ENCODE measurements at regions not wholly inside any gene's neighbourhood (a gene's known extent, or its start where the extent isn't known, plus 50 kb on each side); places are given as distances from the start of the nearest gene placed in this dataset.

DNA sequence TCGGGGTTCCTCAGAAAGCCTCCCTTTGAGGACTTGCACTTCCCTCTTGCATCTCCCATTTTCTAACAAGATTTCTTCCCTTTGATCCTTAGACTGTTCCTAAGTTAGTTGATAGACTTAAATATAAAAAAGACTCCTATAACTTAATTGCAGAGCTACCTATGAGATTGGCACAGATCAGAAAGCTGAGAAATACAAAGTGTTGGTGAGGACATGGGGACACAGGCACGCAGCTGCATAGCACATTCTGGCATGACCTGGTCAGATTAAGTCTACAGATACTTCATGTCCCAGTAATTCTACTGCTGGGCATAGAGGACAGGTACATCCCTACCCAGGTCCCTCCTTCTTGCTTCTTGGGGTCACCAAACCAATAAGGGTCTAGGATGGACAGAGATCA, 141.7 kb upstream of the LHX5 start:
- no peak overlapping the region for H3K4me3 ChIP-seq (ENCODE audit: low read length)
- TF ChIP-seq ZNF274 (IDR thresholded peaks at IDR 0.05; ENCODE audit: low read depth, low read length) = no peak

GRCh38 chr12:113612793-113613192, 141.1 kb upstream of the LHX5 start:
- H3K4me3 ChIP-seq (ENCODE audit: low read length) = no peak overlapping the region
- no peak for TF ChIP-seq ZNF274 (IDR thresholded peaks at IDR 0.05; ENCODE audit: low read depth, low read length)

GRCh38 chr12:113612076-113612728, 140.5 kb upstream of the LHX5 start:
- no peak for TF ChIP-seq ZNF274 (IDR thresholded peaks at IDR 0.05; ENCODE audit: low read depth, low read length)
- H3K4me3 ChIP-seq (ENCODE audit: low read length) = no peak overlapping the region

DNA sequence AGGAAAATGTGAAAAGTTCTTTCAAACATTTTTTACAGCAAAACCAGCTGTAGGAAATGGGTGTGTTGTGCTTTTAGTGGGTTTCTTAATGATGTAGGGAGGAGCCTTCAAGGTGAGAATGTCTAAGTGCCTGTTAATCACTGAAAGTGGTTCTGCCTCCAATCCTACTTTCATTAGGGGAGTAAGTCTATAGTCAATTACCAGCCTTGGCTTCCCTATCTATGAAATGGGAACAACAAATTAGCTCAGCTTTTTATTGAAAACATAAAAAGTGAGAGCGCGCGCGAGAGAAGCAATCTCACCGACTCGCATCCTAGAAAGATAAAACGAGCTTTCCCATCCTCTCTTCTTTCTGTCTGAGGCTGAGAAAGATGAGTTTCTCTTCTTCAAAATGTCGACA, 140.0 kb upstream of the LHX5 start:
- H3K4me3 ChIP-seq (ENCODE audit: low read length) = no peak overlapping the region
- TF ChIP-seq ZNF274 (IDR thresholded peaks at IDR 0.05; ENCODE audit: low read depth, low read length) = no peak

- H3K4me3 ChIP-seq (ENCODE audit: low read length) = no peak overlapping the region
- no peak for TF ChIP-seq ZNF274 (IDR thresholded peaks at IDR 0.05; ENCODE audit: low read depth, low read length)
These were observed 139.0 kb upstream of the LHX5 start for GRCh38 chr12:113610698-113611097.

GRCh38 chr12:113609692-113610469, 138.2 kb upstream of the LHX5 start:
- TF ChIP-seq ZNF274 (IDR thresholded peaks at IDR 0.05; ENCODE audit: low read depth, low read length) = no peak
- H3K4me3 ChIP-seq (ENCODE audit: low read length) = no peak overlapping the region

DNA sequence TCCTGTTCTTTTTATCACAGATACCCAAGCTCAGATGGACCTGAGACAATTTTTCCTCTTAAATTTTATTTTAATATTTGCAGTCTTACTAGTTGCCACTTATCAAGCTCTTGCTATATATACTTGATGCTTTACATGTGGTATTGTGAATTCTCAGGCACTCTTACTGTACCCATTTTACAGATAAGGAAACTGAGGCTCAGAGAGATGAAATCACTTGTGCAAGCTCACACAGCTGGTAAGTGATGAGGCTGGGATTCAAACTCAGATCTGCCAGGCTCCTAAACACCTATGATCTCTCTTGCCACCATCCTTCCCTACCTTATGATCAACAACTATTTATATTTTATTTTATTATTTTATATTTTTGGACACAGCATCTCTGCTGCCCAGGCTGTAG, 133.0 kb upstream of the LHX5 start:
- no peak overlapping the region for H3K4me3 ChIP-seq (ENCODE audit: low read length)
- TF ChIP-seq ZNF274 (IDR thresholded peaks at IDR 0.05; ENCODE audit: low read depth, low read length) = no peak

DNA sequence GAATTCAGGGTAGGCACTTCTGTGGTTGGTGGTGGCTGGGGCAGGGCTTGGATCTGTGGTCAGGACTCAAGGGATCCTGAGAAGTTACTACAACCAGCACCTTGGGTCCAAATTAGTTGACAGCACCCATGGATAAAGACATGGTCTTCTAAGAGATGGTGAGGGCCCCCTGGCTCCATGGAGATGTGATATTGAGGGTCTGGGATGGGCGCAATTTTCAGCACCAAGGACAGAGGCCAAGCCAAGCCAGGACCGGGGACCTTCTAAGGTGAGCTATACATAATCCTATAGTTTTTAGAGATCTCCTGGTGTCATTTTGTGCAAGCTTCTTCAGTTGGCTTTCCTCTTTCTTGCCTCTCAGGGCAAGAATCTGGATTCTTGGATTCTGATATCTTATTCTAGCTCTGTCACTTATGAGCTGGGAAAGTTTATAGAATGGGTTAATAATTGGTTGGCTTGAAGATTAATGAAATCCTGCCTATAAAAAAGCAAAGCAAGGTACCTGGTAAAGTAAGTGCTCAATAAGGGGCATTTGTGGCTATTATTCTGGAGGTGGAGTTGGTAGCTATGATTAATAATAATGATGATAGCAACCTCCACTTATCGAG, 130.1 kb upstream of the LHX5 start:
- H3K4me3 ChIP-seq (ENCODE audit: low read length) = no peak overlapping the region
- TF ChIP-seq ZNF274 (IDR thresholded peaks at IDR 0.05; ENCODE audit: low read depth, low read length) = no peak

- H3K4me3 ChIP-seq (ENCODE audit: low read length) = no peak overlapping the region
- TF ChIP-seq ZNF274 (IDR thresholded peaks at IDR 0.05; ENCODE audit: low read depth, low read length) = no peak
These were observed 127.2 kb upstream of the LHX5 start for GRCh38 chr12:113598815-113599406.

GRCh38 chr12:113594967-113595366, 123.3 kb upstream of the LHX5 start:
- TF ChIP-seq ZNF274 (IDR thresholded peaks at IDR 0.05; ENCODE audit: low read depth, low read length) = no peak

GRCh38 chr12:113591480-113591974, 119.9 kb upstream of the LHX5 start:
- TF ChIP-seq ZNF274 (IDR thresholded peaks at IDR 0.05; ENCODE audit: low read depth, low read length) = no peak
- peak overlapping the region; percentile 9; the same call in 1 of the 2 replicates for H3K4me3 ChIP-seq (ENCODE audit: low read length)

More at GRCh38 chr12:113594967-113595366, 123.3 kb upstream of the LHX5 start:
- no peak overlapping the region for H3K4me3 ChIP-seq (ENCODE audit: low read length)

- no peak overlapping the region for H3K4me3 ChIP-seq (ENCODE audit: low read length)
- TF ChIP-seq ZNF274 (IDR thresholded peaks at IDR 0.05; ENCODE audit: low read depth, low read length) = no peak
These were observed 117.8 kb upstream of the LHX5 start for GRCh38 chr12:113589437-113589836.

- H3K4me3 ChIP-seq (ENCODE audit: low read length) = no peak overlapping the region
- no peak for TF ChIP-seq ZNF274 (IDR thresholded peaks at IDR 0.05; ENCODE audit: low read depth, low read length)
These were observed 116.0 kb upstream of the LHX5 start for GRCh38 chr12:113587720-113588119.

DNA sequence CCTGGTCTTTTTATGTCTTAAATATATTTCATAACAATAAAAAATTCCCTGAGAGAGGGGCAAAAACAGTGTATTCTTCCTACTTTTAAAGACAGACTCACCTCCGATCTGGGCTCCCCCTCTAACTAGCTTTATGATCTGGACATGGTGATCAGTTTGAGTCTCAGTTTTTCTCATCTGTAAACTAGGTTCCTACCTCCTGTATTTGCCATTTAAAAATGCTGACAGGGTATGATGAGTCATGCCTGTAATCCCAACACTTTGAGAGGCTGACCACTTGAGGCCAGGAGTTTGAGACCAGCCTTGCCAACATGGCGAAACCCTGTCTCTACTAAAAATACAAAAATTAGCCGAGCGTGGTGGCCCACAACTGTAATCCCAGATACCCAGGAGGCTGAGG, 114.8 kb upstream of the LHX5 start:
- TF ChIP-seq ZNF274 (IDR thresholded peaks at IDR 0.05; ENCODE audit: low read depth, low read length) = no peak
- H3K4me3 ChIP-seq (ENCODE audit: low read length) = no peak overlapping the region

All from GM08714 (cell line).